ENCODE measurements at regions not wholly inside any gene's neighbourhood (a gene's known extent, or its start where the extent isn't known, plus 50 kb on each side); places are given as distances from the start of the nearest gene placed in this dataset.

DNA sequence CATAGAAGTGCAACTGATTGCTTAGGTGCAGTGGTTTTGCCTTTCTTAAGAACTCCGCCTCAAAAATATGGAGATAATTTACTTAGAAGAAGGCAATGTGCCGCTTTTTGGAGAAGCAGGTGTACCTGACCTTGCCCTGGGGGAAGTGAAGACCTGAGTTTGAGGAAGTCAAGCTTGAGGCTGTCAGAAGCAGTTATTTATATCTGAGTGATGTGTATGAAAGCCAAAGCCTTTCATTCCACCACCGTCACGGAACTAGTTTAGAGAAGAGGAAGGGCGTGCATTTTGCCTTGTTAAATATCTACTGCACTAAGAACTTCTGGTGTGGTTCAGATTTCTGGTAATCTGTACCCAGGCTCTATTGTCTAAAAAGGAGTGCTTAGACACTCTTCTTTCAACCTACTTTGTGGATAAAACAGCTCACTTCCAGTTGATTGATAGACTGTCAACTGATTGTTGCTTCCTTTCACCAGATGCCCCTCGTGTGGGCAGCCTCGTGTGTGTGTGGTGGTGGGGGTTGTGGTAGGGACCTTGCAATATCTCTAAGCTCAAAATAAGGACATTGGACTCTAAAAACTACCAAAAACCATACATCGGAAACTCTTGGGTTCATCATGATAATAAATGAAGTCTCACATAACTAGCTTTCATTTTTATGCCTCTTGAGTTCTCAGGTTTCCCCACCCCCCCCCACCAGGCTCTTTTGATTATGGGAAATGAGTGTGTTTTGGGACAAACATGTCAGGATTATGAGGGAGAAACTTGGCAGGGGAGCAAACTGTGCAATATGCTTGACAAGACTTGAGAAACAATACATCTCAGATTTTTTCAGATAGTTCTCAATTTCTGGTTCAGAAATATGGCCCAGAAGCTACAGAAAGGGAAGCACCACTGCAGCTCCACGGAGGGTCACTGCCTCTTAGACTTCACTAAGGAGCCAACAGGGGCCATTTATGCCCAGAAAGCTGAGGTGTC, 78.6 kb downstream of the ARF6 start:
- DNase-seq, result peak; percentile 30

DNA sequence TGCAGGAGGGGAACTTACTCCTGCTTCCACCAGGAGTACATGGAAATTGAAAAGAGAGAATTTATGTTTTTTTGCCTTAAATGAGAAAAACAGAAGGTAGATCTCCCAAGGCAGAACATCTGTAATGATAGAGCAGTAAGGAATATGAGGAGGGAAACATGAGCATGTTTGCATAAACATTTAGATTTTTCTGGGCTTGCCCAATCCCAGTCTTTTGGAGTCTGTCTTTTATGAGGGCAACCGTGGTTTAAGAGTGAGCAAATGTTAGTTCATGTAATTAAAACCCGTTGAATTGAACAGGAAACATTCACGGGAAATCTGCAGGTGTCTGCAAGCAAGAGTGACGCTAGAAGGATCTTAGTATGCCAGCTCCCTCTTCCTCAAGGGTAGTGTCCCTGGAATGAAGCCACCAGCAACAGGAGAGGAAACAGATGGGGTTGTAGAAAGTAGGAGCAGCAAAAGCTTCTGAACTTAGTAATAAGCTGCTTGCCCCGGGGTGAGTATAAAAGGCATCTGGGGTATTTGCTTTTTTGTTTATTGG, 79.3 kb downstream of the ARF6 start:
- DNase-seq, result no peak

DNA sequence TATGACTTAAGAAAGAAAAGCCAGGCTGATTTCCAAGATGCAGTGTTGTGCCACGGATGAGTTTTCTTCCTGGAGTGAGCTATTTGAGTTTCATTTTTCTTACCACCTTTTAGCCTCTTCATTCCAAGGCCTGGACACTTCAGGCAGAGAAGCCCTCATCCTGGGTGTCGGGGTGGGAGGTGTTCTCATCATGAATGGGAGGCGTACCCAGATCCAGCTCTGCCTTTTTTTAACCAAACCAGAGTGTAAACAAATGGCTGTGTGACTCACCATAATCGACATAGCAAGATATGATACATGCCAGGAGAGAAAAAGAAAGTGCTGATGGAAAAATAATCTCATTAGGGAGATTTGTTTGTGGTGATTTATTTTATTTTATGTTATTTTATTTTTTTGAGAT, 79.9 kb downstream of the ARF6 start:
- no peak for DNase-seq

DNA sequence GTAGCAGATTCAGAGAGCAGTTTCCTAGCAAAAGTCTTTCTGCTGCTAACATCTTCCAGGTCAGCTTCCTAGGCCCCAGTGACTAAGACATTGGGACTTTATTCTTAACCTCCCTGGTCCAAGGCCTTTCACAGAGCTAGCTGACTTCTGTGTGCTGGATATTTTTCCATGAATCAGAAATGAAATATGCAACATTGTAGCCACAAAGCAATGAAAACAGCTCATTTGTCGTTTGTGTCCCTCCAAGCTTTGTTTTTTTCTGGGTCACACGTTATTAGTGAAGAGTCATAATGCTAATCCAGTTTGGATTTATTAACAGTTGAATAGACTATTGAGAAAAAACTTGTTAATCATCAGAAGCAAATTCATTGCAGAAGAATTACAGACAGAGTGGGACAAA, 82.4 kb downstream of the ARF6 start:
- no peak for DNase-seq

DNA sequence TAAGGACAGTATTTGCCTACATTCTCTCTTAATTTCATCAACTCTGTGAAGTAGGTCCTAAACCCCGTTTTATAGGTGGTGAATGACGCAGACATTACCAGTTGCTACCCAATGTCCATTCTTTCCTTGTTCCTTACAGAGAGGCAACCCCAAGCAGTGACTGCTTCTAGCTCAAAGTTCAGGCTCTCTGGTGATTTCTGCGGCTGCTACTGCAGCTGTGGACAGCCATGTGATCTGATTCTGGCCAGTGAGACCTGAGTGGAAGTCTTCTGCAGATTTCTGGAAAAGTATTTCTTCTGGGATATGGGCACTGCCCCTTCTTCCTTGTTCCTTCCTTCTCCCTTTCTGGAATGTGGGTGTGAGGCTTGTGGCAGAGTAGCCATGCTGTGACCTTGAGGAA, 82.9 kb downstream of the ARF6 start:
- no peak for DNase-seq

DNA sequence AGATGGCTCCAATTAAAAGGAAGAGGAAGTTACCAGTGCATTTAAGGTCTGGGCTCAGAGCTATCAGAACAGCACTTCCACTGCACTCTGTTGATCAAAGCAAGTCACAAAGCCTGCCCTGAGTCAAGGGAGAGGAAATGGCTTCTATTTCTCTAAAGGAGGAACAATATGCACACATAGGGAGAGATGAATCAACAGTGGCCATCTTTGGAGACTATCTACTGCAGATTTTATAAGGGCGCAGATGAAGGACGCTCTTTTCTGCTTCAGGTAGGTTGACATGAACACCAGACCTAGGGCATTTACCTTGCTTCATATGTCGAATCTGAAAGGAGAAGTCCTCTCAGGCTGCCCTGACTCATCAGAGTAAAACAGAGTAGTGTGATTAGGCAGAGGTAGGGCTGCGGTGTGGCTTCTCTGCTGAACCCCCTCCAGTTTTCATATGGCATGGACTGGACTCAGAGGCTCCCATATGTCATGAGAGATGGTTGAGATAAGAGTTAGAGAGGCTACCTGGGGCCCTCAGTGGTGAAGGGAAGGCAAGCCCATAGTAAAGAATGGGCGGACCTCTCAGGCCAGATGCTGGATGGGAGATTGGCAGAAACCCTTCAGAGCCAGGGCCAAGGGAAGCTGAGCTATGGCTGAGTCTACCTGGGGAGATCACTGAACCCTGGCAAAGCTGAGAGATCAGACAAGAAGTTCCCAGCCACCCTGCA, 84.4 kb downstream of the ARF6 start:
- DNase-seq, result peak; percentile 31

DNA sequence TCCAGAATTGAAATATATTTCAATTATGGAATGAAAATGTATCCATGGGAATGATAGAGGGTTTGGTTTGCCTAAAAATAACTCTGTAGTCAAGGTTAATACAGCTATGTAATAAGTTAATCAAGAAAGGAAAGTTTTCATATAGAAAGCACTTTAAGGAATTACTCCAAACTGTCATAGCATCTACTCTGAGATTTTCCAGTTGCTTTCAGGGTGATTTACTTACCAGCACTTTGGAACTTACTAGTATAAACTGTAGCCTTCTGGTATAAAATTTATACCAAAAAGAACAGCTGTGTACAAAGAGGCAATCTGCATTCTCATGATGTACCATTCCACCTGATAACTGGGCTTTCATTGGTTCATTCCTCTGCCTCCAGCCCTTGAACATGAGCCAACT, 87.1 kb downstream of the ARF6 start:
- DNase-seq, result no peak

DNA sequence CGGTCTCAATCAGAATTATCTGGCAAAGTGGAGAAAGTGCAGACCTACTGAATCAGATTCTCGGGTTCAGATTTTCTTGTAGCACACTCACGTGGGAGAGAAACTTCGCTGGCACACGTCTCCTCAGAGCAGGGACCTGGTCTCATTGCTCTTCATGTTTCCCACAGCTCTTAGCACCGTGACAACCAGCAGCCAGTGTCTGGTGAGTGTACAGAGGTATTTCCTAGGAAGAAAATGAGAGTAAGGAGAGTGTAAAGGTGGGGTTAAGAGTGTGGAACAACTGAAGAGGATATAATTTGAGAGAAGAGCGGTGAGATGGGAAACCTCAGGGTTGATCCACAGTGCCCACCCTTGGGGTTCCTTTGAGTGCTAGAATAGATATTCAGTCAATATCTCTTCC, 89.2 kb downstream of the ARF6 start:
- DNase-seq, result no peak

DNA sequence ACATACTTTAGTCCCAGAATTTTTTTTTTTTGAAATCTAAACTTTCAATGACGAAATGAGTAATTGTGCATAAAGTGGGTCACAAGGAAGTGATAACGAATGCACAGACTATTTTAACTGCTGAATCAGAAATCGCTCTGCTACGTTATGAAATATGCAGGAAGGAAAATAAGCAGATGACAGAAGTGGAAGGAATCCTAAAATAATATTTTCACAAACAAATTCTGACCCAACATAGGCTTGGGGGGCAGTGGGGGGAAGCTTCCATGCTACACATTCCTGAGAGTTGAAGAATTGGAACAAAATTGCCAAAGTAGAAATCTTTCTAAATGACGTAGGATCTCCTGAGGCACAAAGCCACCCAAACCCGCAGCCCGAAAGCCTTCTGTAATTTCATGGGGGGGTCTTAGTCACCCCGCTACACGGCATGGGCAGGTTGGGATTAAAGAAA, 89.6 kb downstream of the ARF6 start:
- DNase-seq, result no peak

DNA sequence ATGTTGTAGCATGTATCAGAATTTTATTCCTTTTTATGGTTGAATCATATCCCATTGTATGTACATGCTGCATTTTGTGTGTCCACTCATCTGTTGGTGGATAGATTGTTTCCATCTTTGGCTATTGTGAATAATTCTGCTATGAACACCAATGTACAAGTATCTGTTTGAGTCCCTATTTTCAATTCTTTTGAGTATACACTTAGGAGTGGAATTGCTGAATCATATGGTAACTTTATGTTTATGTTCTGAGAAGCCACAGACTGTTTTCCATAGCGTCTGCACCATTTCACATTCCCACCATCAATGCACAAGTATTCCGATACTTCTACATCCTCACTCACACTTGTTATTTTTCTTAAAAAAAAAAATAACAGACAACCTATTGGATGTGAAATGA, 91.5 kb downstream of the ARF6 start:
- DNase-seq, result no peak

DNA sequence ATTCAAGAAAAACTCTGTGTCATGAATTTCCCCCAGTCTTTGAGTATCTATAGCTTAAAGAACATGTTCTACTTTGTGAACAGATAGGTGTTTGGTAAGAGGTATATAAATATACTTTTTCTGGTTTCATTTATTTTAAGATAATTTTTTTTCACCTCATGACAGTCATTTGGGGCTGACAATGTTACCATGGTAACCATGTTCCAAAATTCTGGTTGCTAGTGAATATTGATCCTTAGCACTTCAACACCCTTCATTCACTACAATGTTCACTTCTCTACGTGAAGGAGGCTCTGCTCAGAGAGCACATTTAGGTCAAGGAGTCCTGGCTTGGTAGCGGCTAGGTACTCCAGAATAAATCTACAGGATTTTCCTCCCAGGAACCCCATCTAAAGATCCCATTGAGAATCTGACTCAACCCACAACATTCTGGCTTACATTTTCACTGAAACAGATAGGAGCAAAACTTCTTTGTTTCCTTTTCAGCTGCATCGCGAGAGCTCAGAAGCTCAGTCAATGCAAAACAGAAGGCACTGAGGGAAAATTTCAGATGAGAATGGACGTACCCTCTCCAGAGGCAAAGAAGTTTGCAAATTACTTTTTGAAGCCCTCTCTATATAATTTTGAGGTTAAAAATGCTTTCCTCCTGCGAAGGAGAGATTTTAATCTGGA, 93.6 kb downstream of the ARF6 start:
- no peak for DNase-seq

DNA sequence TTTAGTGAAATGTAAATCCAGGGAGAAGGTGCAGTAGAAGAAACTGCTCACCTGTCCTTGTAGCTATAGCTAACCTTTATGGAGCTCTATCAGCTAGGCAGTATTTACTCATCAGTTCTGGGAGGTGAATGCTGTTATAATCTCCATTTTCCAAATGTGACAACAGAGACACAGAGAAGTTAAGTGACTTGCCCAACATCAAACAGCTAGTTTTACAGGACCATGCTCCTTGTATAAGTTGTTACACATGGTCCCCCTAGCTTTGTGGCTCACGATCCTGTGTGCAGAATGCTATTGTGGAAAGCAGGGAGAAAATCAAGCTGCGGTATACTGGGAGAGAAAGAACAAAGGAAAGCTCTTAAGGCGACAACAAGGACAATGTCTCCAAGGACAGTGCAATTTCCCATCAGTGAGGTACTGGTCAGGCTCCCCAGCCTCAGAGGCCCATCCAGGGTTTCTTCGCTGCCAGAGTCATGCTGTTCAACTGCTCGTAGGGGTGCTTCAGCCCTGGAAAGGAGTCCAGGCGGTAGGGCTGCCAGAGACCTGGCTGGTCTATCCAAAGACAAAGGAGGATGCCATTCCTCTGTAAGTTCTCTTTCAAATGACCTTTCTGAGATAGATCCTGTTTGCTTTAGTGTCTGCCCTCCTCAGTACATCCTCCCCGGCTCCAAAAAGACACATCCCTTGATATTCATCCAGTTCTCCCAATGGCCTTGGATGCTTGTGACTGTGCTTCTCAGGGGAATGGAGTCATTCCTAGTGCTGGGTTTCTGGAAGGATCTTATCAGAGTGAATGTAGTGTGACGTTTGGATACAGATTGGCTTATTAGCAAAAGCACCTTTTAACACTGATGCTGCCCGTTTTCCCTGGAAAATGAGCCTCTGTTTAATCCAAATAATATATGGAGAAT, 95.5 kb downstream of the ARF6 start:
- DNase-seq, result no peak

DNA sequence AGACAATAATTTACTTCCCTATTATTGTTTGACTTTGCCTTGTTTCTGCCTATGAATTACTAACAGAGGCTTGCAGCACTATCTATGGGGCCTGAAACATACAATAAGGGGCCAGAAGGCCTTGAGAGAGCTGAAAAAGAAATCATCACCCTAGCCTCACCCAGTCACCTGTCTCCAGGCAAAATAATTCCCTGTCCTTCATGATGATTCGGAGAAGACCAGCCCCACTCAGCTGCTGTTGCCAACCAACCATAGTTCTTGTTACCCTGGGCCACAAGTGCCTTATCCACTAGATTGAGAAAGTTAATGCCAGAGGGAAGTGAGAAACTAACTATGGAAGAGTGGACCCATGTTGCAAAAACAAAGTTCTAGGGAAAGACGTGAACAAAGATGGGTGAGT, 97.1 kb downstream of the ARF6 start:
- no peak for DNase-seq

DNA sequence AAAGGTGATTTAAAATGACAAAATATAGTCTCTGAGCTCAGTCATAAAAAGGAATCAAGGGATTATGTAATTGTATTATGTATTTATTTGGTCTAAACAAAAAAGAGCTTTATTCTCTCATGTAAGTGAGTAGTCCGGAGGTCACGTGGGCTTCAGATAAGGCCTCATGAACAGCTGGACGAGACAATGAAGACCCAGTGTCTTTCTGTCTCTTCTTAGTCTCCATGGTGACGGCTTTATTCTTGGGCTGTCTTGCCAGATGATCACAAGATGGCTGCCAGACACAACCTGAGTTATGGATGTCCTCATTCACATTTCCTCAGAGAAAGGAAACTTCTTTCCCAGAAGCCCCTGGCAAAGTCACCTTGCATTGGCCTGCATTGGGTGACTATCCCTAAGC, 98.6 kb downstream of the ARF6 start:
- no peak for DNase-seq

DNA sequence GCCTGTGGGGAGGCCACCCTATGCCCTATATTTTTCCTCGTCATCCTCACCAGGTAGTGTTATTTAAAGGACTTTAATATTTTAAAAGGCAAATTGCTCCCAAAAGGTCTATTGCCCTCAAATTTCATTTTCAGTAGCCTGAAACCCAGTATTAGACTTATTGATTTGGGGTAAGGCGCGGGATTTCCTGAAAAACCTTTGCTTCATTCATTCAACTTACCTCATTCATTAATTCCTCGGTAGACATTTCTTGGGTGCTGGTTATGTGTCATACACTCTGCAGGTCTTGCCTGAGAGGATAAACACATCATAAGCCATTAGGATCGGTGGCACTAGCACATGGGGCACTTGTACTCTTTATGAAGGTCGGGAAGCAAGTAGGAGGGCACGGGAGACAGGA, 99.2 kb downstream of the ARF6 start:
- no peak for DNase-seq

DNA sequence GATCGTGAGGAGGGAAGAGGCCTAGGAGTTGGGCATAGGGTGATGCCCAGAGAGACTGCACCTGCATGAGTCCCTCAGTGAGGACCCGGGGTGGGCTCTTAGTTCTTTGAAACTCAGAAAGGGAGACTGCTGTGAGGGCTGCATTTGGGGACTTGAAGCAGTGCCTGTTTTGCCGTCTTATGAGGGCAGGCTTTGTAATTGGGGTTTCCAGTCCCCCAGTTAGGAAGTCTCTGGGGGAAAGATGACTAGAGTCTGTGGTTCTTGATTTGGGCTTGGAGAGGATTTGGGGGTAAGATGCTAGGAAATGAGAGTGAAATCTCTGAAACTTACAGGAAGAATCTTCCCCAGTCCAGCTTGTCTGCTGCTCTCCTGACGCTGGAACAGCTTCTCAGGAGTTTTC, 99.6 kb downstream of the ARF6 start:
- no peak for DNase-seq

DNA sequence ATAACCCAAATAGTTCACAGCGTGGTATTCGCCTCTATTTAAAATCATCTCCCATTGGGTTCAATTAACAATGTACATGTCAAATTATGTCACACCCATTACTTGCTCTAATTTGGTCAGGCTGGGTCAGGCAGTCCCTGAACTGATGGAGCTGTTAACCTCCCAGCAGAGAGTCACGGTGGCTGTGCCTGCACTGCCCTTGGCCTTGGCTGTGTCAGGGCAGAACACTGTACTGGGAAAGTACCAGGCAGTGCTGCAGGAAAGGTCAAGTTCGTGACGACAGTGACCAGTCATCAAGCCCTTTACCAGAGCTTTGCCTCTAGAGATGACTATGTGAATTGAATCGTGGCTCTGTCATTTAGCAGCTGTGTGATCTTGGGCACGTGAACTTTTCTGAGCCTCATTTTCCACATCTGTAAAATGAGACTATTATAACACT, 100.0 kb downstream of the ARF6 start:
- no peak for DNase-seq

DNA sequence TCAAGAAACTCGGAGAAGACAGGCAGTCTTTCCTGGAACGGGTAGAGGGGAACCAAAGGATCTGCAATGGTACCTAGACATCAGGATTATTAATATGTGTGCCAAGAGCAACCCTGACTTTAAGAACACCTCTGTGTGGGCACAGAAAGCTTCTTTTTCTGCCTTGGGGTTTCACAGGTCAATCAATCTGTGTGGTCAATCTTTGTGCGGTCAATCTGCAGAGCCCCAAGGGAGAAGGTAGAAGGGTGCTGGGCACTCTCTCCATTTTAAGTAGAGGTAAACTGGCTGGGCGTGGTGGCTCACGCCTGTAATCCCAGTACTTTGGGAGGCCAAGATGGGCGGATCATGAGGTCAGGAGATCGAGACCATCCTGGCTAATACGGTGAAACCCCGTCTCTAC, 100.7 kb downstream of the ARF6 start:
- no peak for DNase-seq

DNA sequence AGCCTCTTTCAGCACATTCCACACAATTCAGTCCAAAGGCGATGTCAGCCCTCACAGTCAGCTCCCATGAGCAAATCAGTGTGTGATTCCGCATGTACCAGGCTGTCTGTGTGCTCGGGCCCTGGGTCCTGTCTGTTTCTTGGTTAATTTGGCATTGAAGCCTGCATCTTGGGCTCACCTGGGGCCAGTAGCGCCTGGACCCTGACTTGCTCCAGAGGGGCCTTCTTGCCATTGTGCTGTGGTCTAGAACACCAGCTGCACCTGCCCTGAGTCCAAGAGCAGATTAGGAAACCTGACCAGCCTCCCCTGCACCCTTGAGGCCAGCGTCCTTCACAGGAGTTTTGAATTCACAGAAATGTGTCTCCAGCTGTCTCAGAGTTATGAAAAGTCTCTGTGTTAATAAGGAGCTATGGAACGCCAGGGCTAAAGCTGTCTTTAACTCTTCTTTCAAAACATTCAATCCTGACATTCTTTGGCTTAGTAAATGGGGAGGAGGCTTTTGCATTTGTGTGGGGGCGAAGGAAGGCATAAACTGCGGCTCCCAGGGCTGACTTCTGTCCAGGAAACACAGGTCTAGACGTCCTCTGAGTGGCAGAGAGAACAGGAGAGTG, 102.2 kb downstream of the ARF6 start:
- DNase-seq, result no peak

DNA sequence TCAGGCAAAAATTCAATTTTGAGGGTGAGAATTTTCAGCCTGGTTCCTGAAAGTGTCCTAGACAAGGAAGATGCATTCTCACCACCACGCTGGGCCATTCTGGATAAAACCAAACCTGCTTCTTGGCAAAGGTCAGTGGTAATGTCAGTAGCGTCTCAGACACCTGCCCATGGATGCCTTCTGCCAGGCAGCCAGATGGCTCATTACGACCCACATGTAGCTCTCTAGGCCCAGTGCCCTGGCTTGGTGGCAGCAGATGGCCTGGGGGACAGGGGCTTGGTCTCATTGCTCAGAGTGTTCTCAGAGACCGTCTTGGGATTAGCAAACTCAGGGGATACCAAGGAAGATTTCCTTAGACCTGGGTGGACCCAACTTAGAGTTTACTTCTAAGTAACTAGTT, 105.1 kb downstream of the ARF6 start:
- DNase-seq, result no peak

DNA sequence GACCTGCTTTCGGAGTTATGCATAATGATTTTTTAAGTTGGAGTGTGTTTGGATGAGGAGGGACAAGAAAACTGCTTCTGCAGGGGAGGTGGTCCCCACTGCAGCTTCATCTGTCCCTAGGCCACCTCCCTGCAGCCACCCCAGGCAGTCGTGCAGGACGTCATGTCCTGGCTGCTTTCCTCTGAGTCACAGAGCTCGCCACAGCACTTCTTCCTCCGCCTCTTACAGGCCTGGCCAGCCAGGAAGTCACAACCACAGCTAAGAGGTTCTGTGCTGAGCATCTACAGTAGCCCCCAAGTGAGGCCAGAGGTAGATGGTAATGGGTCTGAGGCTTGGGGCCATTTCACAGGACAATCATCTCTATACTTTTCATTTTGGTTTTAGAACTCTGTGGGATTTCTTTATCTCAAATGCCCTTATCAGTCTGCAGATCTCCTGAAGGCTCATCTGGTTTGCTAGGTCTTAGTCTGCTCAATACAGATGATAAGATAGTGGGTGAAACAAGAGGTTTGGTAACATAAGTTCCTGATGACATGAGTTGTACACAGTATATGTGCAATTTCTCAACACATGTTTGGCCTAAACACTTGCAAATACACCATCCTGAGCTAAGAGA, 106.4 kb downstream of the ARF6 start:
- DNase-seq, result peak; percentile 55

All from activated CD4-positive, alpha-beta T cell treated with anti-CD3 and anti-CD28 coated beads for 1 hour (primary cell).